GM23338 (cell line): ENCODE measurements at regions not wholly inside any gene's neighbourhood (a gene's known extent, or its start where the extent isn't known, plus 50 kb on each side); places are given as distances from the start of the nearest gene placed in this dataset.

Experiments
- ATAC-seq: fragments of 200-7000 bp; cut with Tn5 transposase; 3 replicates; pipeline ENCODE4 v1.9.1; 2020
- DNase-seq: peaks from one replicate; pipeline ENCODE4 v3.0.0-alpha.2; 2015; ENCODE audit warnings: low spot score
- H2AFZ ChIP-seq: fragments of 200-600 bp; sonication (generic); 2 replicates; pipeline ENCODE4 v1.8.0; 2016; ENCODE audit warnings: antibody characterized with exemption, mild to moderate bottlenecking, moderate library complexity
- H3F3A ChIP-seq: fragments of 200-600 bp; sonication (generic); replicated peaks from 2 replicates; pipeline ENCODE4 v1.8.0; 2017; ENCODE audit warnings: antibody characterized with exemption, mixed run types, low read depth
- H3K27ac ChIP-seq: fragments of 200-600 bp; sonication (generic); 2 replicates; pipeline ENCODE4 v1.6.1; 2016; ENCODE audit warnings: low read depth
- H3K27me3 ChIP-seq: fragments of 200-600 bp; sonication (generic); 2 replicates; pipeline ENCODE4 v1.8.0; 2016; ENCODE audit warnings: mild to moderate bottlenecking, mixed run types, moderate library complexity; ENCODE audit not compliant: insufficient read depth
- H3K36me3 ChIP-seq: fragments of 200-600 bp; sonication (generic); 2 replicates; pipeline ENCODE4 v1.8.0; 2016; ENCODE audit warnings: mild to moderate bottlenecking; ENCODE audit not compliant: insufficient read depth
- H3K4me1 ChIP-seq: fragments of 200-600 bp; sonication (generic); 2 replicates; pipeline ENCODE4 v1.8.0; 2016; ENCODE audit warnings: mild to moderate bottlenecking, moderate library complexity; ENCODE audit not compliant: insufficient read depth
- H3K4me2 ChIP-seq: fragments of 200-600 bp; sonication (generic); 2 replicates; pipeline ENCODE4 v1.7.1; 2017; ENCODE audit warnings: mixed run types
- H3K4me3 ChIP-seq: fragments of 200-600 bp; sonication (generic); 2 replicates; pipeline ENCODE4 v1.6.1; 2016; ENCODE audit warnings: mixed run types
- H3K79me2 ChIP-seq: fragments of 200-600 bp; sonication (generic); replicated peaks from 2 replicates; pipeline ENCODE4 v1.8.0; 2017; ENCODE audit warnings: mild to moderate bottlenecking; ENCODE audit not compliant: insufficient read depth
- H3K9me2 ChIP-seq: fragments of 200-600 bp; sonication (generic); 2 replicates; pipeline ENCODE4 v1.8.0; 2017; ENCODE audit not compliant: insufficient read depth
- H4K20me1 ChIP-seq: fragments of 200-600 bp; sonication (generic); replicated peaks from 2 replicates; pipeline ENCODE4 v1.8.0; 2017; ENCODE audit warnings: mild to moderate bottlenecking; ENCODE audit not compliant: insufficient read depth
- H3K27ac Mint-ChIP-seq: 2 replicates; pipeline ENCODE4 v1.8.0; 2020; ENCODE audit warnings: inconsistent platforms, mild to moderate bottlenecking, moderate library complexity, mixed read lengths
- H3K27me3 Mint-ChIP-seq: 3 replicates; pipeline ENCODE4 v1.8.0; 2022; ENCODE audit warnings: low read depth, mild to moderate bottlenecking, moderate library complexity, mixed read lengths, inconsistent platforms; ENCODE audit not compliant: insufficient read depth, poor library complexity
- H3K36me3 Mint-ChIP-seq: 3 replicates; pipeline ENCODE4 v1.8.0; 2021; ENCODE audit warnings: low read depth, mild to moderate bottlenecking, inconsistent platforms, moderate library complexity, mixed read lengths
- H3K4me1 Mint-ChIP-seq: 3 replicates; pipeline ENCODE4 v1.8.0; 2020; ENCODE audit warnings: mild to moderate bottlenecking, inconsistent platforms, mixed read lengths
- H3K4me3 Mint-ChIP-seq: 3 replicates; pipeline ENCODE4 v1.8.0; 2021; ENCODE audit warnings: moderate library complexity, mild to moderate bottlenecking, inconsistent platforms, mixed read lengths
- H3K9me3 Mint-ChIP-seq: 3 replicates; pipeline ENCODE4 v1.8.0; 2020; ENCODE audit warnings: moderate library complexity, mild to moderate bottlenecking, inconsistent platforms, mixed read lengths
- CTCF ChIP-seq, 2 experiments: fragments of 200-600 bp in 1 of 2; sonication (generic) in 1 of 2; conservative IDR thresholded peaks; 2 replicates each; pipeline versions ENCODE4 v1.5.1 to v1.6.1; 2016 to 2017; ENCODE audit warnings: antibody characterized with exemption in 2 of 2, low read depth in 2 of 2, mild to moderate bottlenecking in 2 of 2, moderate library complexity in 1 of 2
- EZH2phosphoT487 ChIP-seq: fragments of 200-600 bp; sonication (generic); IDR thresholded peaks from one replicate; pipeline ENCODE4 v1.8.1; 2018; ENCODE audit warnings: antibody characterized with exemption; ENCODE audit not compliant: unreplicated experiment
- NANOG ChIP-seq: IDR thresholded peaks from 2 replicates; pipeline ENCODE4 v1.6.1; 2016; ENCODE audit warnings: antibody characterized with exemption, borderline replicate concordance
- ZNF331 ChIP-seq: fragments of 250-450 bp; sonication (Bioruptor Pico); IDR thresholded peaks from 2 replicates; pipeline ENCODE4 v1.5.0; 2020; ENCODE audit warnings: low read depth, mild to moderate bottlenecking, moderate library complexity
- ZNF462 ChIP-seq: fragments of 250-450 bp; sonication (Bioruptor Pico); IDR thresholded peaks from 2 replicates; pipeline ENCODE4 v1.5.0; 2020; ENCODE audit warnings: mild to moderate bottlenecking, moderate library complexity
- TF ChIP-seq, protein P1 (sequence below): IDR thresholded peaks from one replicate; pipeline ENCODE4 v1.6.1; 2018; ENCODE audit warnings: antibody characterized with exemption; ENCODE audit not compliant: unreplicated experiment

DNA sequence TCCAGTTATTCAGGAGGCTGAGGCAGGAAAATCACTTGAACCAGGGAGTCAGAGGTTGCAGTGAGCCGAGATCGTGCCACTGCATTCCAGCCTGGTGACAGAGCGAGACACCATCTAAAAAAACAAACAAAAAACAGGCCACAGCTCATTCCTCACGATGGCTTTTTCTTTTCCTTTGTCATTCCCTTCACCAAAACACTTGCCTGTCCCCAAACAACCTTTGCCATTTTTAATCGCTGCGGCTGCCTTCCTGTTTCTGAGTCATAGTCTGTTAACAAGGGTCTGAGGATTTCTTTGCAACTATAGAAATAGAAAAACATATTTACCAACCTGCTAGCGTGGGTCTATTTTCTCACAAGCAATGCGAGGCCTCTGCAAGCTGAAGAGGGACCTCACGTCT is 123.0 kb upstream of the FSTL4 start:
- Histone ChIP-seq H2AFZ (no peak overlapping the region), H3K9me2 (peaks cover 8% of the 10 kb centered on the region; the same call in 1 of the 2 replicates), H4K20me1 (no peaks in the 10 kb centered on the region), H3K36me3 (no peaks in the 10 kb centered on the region), H3K79me2 (no peaks in the 10 kb centered on the region), H3K27ac (no peak overlapping the region), H3F3A (no peaks in the 10 kb centered on the region), H3K4me1 (no peaks in the 10 kb centered on the region), H3K27me3 (no peaks in the 10 kb centered on the region), H3K4me2 (no peak overlapping the region), H3K4me3 (no peak overlapping the region)
- peaks cover 2% of the 10 kb centered on the region for H3K27me3 Mint-ChIP-seq
- ATAC-seq (no peak), DNase-seq (no peak)
- TF ChIP-seq ZNF331 (CRISPR knock-in tag) (no peak), CTCF (conservative IDR thresholded peaks at IDR 0.05; ENCODE audit: low read depth in 2 of 2) (no peak)
- TF ChIP-seq, protein P1, sequence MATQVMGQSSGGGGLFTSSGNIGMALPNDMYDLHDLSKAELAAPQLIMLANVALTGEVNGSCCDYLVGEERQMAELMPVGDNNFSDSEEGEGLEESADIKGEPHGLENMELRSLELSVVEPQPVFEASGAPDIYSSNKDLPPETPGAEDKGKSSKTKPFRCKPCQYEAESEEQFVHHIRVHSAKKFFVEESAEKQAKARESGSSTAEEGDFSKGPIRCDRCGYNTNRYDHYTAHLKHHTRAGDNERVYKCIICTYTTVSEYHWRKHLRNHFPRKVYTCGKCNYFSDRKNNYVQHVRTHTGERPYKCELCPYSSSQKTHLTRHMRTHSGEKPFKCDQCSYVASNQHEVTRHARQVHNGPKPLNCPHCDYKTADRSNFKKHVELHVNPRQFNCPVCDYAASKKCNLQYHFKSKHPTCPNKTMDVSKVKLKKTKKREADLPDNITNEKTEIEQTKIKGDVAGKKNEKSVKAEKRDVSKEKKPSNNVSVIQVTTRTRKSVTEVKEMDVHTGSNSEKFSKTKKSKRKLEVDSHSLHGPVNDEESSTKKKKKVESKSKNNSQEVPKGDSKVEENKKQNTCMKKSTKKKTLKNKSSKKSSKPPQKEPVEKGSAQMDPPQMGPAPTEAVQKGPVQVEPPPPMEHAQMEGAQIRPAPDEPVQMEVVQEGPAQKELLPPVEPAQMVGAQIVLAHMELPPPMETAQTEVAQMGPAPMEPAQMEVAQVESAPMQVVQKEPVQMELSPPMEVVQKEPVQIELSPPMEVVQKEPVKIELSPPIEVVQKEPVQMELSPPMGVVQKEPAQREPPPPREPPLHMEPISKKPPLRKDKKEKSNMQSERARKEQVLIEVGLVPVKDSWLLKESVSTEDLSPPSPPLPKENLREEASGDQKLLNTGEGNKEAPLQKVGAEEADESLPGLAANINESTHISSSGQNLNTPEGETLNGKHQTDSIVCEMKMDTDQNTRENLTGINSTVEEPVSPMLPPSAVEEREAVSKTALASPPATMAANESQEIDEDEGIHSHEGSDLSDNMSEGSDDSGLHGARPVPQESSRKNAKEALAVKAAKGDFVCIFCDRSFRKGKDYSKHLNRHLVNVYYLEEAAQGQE = no peak
- H3K36me3 Mint-ChIP-seq = no peaks in the 10 kb centered on the region
- no peak overlapping the region for H3K27ac Mint-ChIP-seq
- no peaks in the 10 kb centered on the region for H3K4me1 Mint-ChIP-seq
- H3K4me3 Mint-ChIP-seq = no peak overlapping the region
- peaks cover 8% of the 10 kb centered on the region for H3K9me3 Mint-ChIP-seq

DNA sequence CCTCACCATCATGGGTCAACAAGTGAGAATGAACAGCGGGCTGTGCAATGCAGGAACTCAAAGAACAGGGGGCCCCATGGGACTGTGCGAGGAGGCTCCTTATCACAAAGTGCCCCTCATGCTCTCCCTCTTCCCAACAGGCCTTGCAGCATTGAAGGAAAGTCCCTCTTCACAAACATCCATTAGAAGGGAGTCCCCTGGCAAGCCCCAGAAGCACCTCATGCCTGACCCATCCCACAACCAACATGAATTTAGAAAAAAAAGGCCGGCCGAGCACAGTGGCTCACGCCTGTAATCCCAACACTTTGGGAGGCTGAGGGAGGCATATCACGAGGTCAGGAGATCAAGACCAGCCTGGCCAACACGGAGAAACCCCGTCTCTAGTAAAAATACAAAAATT is 122.6 kb upstream of the FSTL4 start:
- H3K4me3 Mint-ChIP-seq = no peak overlapping the region
- peaks cover 2% of the 10 kb centered on the region for H3K27me3 Mint-ChIP-seq
- Histone ChIP-seq H3K9me2 (peaks cover 8% of the 10 kb centered on the region; the same call in 1 of the 2 replicates), H3K4me2 (no peak overlapping the region), H3K27me3 (no peaks in the 10 kb centered on the region), H3K4me3 (no peak overlapping the region), H3K36me3 (no peaks in the 10 kb centered on the region), H3K79me2 (no peaks in the 10 kb centered on the region), H2AFZ (no peak overlapping the region), H3K27ac (no peak overlapping the region), H4K20me1 (no peaks in the 10 kb centered on the region), H3K4me1 (no peaks in the 10 kb centered on the region), H3F3A (no peaks in the 10 kb centered on the region)
- DNase-seq = no peak
- no peak for TF ChIP-seq EZH2phosphoT487
- no peak overlapping the region for H3K27ac Mint-ChIP-seq
- H3K9me3 Mint-ChIP-seq = peaks cover 11% of the 10 kb centered on the region
- no peak for ATAC-seq
- H3K4me1 Mint-ChIP-seq = no peaks in the 10 kb centered on the region
- no peaks in the 10 kb centered on the region for H3K36me3 Mint-ChIP-seq

DNA sequence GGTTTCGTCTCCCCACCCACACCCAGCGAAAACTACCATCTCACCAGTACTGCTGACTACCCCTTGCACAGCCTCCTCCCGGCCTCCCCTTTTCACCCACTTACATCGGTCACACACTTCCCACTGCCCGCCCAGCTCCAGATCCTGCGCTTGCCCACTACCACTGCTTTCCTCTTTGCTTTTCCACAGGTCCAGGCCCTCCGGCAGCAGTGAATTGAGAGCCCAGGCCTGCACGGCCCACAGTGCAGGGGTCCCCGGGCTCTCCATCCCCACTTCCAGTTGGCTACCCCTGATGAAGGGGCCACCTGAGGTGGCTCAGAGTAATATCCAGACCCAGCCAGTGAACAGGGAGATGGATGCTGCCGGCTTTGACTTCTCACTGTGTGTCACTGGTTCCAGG is 120.2 kb upstream of the FSTL4 start:
- Mint-ChIP-seq H3K27ac (no peak overlapping the region), H3K36me3 (no peaks in the 10 kb centered on the region), H3K27me3 (peaks cover 2% of the 10 kb centered on the region), H3K9me3 (peaks cover 12% of the 10 kb centered on the region), H3K4me3 (no peak overlapping the region), H3K4me1 (no peaks in the 10 kb centered on the region)
- Histone ChIP-seq H3K36me3 (no peaks in the 10 kb centered on the region), H3K27ac (no peak overlapping the region), H3K9me2 (peaks cover 8% of the 10 kb centered on the region; the same call in 1 of the 2 replicates), H4K20me1 (no peaks in the 10 kb centered on the region), H3K4me1 (no peaks in the 10 kb centered on the region), H3K4me2 (no peak overlapping the region), H3K4me3 (no peak overlapping the region), H3K79me2 (no peaks in the 10 kb centered on the region), H3F3A (no peaks in the 10 kb centered on the region), H3K27me3 (no peaks in the 10 kb centered on the region), H2AFZ (no peak overlapping the region)
- ATAC-seq (no peak), DNase-seq (no peak)
- no peak for TF ChIP-seq NANOG
- TF ChIP-seq ZNF462 (CRISPR knock-in tag) = no peak
